HG03378 (cell line): ENCODE measurements at regions not wholly inside any gene's neighbourhood (a gene's known extent, or its start where the extent isn't known, plus 50 kb on each side); places are given as distances from the start of the nearest gene placed in this dataset.
A peak's percentile ranks its signal among the peaks of the same experiment; 100 is the strongest.

Experiments used
- ATAC-seq: cut with Tn5 transposase; IDR thresholded peaks from one replicate; pipeline ENCODE4 v1.9.1; 2021; ENCODE audit warnings: mild to moderate bottlenecking, moderate library complexity; ENCODE audit not compliant: unreplicated experiment

DNA sequence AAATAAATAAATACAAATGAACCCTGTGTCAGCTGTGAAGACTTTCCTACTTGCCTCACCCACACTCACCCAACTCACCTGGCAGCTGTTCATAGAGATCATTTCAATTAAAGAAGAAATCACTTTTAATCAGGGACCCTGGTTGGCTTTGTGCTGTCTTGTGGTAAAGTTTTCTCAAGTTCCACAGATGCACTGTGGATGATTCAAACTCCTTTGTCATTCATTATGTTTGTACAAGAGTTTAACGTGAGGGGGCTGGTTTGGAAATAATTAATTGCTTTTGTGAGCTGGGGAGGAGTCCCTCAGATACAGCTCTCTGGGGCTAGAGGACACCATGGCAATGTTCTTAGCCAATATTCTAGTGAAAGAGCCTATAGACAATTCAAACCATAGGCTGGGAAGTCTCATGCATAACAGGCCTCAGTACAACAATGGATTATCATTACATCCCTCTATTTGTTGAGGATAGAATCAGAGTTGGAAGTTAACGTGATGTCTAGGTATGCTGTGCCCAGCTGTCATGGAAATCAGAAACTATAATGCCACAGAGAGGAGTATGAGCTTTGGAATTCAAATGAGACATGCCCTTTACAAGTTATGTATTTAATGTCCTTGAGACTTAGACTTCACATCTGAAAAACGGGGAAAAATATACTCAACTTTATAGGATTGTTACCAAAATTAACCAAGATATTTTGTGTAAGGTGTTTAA lies 698.5 kb downstream of the KCNA4 start:
- no peak for ATAC-seq

DNA sequence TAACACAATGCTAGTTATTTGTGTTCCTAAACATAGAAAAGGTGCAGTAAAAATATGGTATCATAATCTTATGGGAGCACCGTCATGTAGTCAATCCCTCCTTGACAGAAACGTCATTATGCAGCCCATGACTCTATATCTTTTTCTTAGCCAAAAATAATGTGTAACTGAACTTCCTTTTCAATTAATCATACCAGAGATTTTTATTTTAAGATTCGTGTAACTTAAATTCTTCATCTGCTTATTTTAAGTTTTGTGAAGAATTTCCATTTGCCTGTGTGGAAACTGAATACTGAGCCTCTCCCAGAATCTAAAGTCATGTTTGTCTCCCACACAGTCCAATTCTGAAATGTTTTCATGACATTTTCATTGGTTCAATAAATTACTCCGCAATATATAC lies 699.1 kb downstream of the KCNA4 start:
- no peak for ATAC-seq

DNA sequence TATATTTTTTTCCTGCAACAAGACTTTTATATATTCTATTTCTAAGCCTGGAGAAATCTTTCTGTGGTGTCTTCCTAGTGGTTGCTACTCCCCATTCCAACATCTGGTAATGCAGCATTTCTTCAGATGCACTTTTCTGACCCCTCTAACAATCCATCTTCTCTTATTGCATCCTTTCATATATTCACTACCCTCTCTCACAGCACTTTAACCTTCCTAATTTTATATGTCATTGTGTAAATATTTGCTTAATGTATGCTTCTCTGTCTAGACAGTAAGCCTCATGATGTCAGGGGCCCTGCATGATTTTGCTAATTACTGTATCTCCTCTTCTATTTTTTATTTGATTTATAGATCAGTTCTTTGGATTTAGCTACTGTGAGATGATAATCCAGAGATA lies 701.6 kb downstream of the KCNA4 start:
- ATAC-seq = no peak

DNA sequence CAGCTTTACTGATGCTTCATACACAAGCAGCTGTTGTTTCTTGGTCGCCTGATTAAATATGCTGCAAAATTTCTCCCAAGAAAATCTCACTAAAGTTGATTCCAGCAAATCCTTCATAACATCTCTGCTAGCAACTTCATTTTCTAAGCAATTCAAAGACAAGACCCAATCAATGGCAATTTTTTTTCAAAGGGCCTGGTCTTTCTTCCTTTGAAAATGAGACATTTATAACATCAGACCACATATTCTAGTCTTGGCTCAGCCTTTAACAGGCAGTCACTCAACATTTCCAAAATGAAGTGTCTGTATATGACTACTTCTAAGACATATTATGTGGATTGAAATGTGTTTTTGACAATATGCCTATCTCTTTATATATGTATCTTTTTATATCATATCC lies 702.6 kb downstream of the KCNA4 start:
- ATAC-seq = no peak

DNA sequence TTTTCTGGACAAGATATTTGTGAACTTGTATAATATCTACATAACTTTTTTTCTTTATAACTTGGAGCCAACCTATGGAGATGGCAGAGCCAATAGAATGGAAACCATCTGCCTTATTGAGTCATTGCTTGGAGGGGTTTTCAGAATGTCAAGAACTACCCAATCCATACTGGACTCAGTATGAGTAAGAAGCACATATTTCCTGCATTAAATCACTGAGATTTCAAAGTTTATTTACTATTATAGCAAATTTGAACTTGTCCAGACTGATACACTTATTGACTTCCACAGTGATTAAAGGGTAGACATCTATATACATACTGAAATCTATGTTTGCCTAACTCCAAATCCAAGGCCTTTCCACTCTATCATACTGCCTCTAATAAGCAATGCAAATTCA lies 704.0 kb downstream of the KCNA4 start:
- no peak for ATAC-seq

DNA sequence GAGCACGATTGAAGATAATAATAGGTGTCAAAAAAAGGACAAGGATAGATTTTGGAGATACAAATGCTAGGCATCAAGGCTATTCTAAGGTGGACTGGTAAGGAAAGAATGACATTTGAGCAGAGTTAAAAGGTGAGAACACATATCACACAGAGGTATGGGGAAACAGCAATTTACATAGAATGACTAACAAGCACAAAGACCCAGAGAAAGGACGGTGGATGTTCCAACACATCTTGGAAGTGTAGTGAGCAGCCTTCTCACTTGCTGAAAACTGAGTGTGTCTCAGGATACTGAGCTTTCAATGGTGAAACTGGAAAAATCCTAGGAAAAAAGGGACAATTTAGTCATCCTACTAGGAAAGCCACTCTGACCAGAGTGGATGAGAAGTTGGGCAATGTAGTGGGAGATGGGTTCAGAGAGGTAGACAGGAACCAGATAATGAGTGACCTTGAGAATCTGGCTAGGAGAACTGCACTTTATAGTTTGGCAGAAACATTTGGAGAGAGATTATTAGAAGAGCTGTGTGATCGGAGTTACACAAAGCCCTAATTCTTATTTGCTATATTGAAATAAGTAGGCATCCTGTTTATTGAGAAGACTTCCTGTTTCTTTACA lies 706.0 kb downstream of the KCNA4 start:
- no peak for ATAC-seq

DNA sequence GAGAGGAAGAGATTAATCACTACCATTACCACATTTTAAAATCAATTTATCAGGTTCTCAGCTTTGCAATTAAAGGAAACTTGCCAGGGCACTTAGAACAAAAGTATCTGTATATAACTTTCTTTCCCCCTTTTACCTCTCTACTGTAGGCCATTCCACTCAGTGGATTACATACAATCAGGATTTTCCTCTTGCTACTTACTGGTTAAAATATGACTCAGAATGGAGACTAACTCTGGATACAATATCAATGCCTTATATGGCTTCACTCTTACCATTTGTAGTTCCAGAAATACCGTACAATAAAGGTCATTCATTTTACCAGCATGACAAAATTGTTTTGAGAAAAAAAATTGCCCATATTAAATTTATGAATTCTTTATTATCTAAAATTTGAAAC lies 706.8 kb downstream of the KCNA4 start:
- ATAC-seq = no peak

DNA sequence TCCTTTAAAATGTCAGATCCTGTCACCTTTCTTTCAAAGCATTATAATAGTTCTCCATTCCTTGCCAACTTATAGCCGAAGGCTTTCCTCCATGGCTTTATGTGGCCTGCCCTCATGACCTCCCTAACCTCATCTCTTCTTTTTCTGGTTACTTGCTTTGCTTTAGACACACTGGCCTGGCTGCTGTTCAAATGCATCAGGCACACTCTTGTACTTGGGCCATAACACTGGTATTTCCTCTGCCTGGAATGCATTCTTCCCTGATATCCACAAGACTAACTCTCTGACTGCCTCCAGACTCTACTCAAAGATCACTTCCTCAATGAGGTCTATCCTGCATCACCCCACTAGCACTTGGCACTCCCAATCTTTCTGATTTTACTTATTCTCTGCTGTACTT lies 710.3 kb downstream of the KCNA4 start:
- no peak for ATAC-seq

DNA sequence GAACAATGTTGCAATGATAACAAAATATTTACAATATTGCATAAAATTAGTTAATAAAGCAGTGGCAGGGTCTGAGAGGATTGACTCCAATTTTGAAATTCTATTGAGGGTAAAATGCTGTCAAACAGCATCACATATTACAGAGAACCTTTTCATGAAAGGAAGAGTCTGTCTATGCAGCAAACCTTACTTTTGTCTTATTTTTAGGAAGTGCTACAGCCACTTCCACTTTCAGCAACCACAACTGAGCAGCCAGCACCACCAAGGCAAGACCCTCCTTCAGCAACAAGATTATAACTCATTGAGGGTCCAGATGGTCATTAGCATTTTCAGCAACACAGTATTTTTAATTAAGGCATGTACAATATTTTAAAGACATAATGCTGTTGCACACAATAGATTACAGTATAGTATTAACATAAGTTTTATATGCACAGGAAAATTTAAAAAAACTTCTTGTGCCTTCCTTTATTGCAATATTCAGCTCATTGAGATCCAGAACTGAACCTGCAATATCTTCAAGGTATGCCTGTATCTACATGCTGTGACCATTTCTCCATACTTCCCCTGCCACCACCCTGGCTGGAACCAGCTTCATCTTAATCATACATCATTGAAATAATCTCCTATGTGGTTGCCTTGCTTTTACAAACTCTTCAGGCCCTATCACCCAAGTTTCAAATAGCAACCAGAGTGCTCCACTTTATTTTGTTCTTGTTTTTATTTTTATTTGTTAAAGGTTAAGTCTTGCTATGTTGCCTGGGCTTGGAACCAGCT lies 711.2 kb downstream of the KCNA4 start:
- ATAC-seq = no peak

DNA sequence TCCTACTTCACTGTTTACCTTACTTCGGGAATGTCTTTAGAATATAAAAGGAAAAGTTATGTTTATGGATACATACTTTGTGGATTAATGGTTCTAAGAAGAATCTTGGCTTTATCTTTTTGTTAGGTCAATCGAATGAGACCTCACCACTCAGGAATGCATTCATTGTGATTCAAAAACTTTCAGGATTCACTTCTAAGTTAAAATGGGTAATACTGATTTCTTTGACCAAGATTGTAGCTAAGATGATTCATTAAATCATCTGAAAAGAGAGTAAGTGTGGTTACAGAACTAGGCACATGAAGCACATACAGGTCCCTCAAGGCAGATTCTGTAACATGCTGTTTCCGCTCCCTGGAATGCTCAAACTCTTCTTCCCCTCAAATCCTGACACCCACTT lies 716.4 kb downstream of the KCNA4 start:
- ATAC-seq = no peak

DNA sequence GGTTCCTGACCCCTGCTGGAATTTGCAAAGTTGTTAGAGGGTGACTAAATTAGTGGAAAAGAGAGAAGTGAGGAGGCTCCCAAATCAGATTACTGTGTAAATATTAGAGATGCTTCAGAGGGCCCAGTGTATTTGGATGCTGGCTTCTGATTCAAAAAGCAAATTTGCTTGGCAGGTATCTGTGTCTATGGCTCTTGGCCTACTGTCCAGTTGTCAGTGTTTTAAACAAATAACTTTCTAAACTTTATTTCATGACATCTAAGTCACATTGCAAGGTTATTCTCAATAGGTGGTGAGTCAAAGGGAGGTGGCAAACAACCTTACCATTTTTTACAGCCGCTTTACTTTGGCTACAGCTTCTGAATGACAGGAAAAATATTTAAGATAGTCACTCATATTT lies 720.1 kb downstream of the KCNA4 start:
- no peak for ATAC-seq

DNA sequence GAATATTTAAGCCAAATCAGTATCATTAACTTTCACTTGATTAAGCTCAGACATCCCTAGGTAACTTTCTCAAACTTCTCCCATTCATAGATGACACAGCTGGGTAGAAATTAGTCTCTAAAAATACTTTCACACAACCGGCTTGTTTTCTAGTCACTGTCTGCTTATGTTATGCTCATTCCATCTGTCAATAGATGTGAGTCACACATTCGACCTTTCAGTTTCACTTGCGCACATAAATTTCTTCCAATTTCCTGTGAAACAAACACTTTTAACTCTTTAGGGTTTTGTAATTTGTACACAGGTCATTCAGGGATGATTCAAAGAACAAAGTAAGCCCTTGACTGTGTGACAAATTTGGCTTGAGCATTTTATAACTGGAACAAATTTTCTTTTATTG lies 723.0 kb downstream of the KCNA4 start:
- ATAC-seq = peak; percentile 96

DNA sequence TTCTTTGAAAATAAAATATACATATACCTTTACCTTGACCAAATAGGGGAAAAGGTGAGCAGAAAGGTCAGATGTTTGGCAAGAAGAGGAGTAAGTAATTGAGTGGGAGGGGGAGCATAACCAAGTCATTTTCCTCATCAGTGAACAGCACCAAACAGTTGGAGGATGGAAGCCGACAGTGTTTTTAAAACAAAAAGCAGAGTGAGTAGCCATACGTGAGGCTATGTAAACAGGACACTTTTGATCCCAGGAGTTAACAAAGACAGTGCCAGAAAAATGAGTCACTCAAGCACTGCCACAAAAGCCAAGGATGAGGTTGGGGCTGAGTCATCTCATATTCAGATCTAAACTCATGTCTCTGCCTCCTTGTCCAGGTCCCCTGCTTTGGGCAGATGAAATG lies 734.7 kb downstream of the KCNA4 start:
- no peak for ATAC-seq

DNA sequence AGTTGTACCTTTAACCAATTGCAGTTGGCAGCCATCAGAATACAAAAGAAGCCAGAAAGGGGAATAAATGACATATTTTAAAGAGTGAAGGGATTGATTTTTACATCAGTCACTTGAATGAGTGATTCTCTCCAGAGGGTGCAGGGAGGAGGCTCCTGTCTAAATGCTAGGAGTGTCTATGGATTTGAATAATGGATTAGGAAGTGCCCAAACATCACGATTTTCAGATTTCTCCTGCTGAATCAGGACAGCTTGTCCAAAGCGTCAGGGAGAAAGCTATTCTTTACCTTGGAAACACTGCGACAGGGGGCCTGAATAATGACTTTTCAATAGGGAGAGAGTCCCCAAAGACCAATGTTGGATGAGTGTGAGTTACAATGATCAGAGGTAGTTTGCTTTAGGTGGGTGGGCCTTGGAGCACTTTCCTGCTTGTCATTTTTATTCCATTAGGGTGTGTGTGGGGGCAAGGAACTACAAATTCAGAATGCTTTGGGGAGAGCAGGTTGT lies 735.5 kb downstream of the KCNA4 start:
- no peak for ATAC-seq

DNA sequence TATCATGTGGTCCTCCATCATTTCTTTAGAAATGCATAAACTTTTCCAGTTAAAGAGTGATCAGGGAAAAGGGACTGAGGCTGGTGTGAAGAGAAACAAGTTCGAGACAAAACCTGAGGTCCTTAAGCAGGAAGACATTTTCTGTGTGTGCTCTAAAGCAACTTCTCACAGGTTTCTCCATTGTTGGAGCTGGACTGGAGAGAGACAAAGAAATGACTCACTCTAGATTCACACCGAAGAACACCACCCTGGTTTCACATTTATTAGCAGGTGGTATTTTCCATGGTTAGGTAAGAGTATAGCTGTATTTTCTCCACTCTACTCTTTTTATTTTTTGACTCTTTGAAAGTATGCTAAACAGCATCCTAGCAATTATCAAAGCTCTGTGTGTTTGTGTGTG lies 736.4 kb downstream of the KCNA4 start:
- ATAC-seq = no peak

DNA sequence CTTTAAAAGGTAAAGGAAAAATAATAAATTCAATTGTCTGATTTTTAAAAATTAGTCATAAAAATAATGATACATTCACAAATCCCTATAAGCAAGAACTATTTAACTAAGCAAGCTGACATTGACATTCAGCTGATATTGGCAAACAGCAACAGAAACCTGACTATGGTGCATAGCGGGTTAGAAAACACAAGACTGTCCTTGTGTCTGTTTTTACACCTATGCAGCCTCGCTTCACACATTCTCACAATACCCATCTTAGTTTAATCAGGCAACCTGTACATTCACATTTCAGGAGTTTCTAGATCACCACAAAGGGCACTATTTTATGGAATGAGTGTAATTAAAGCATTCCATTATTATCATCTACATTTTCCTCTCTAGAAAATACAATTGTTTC lies 737.1 kb downstream of the KCNA4 start:
- no peak for ATAC-seq

DNA sequence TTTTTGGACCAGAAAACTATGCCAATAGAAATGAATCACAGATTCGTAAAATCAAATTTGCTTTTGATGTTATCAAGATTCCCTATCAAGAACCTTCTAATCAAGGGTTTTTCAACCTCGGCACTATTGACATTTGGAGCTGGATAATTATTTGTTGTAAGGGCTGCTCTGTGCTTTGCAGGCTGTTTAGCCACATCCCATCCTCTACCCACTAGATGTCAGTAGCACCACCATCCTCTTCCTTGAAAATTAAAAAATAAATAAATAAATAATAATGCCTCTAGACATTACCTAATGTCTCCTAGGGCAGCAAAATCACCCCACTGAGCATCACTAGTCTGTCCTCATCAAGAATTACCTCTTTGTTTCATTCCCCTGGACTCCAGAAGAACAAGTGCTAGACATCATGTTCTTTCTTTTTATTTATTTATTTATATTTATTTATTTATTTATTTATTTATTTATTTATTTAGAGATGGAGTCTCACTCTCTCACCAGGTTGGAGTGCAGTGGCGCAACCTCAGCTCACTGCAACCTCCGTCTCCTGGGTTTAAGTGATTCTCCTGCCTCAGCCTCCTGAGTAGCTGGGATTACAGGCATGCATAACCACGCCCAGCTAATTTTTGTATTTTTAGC lies 744.7 kb downstream of the KCNA4 start:
- ATAC-seq = no peak

DNA sequence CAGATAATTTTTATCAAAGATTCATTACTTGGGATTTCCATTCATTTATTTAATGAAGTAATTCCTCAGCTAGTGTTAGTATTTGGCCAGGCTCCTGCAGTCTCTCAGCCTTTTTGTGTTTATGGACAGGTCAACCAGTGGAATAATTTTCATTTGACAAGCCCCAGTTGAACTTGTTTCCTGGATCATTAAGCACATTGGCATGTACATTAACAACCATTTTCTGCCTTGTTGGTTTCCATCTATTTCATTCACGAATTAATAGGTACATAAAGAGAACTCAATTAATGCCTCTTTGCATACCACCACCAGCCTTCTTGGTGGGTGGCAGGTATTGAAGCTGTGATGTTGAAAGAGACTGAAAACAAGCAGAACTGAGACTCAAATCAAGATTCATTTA lies 745.2 kb downstream of the KCNA4 start:
- ATAC-seq = no peak

DNA sequence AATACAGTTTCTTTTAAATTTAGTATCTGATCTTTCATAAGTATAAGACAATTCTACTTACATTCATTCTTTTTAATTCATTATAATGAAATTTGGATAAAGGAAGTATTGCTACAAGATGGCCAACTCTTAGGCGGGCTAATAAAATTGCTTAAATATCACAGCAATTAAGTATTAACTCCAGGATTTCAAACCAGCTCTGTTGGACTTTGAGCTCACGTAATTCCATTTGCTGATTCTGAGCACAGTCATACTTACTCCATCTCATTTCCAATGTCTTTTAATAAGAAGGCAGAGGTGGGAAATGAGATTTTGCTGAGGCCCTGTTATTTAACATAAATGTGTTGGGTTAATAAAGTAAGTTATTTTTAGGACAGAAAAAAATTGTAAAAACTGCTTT lies 748.1 kb downstream of the KCNA4 start:
- no peak for ATAC-seq

DNA sequence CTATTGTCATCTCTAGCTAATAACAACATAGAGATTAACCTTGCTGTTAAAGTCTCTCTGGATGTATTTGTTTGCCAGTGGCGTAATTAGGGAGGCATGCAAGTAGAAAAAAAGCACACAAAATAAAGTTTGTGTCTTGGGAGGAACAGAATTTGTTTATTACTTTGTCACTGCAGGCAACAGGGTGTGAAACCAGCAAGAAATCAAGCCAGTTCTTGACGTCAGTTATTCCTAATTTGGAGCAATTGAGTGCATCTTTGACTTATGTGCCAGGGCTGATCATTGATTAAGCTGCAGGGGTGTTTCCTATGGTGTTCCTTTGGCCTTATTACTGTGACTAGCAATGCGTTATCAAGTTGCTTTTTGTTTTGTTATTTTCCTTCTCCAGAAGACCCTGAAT lies 751.0 kb downstream of the KCNA4 start:
- ATAC-seq = no peak

DNA sequence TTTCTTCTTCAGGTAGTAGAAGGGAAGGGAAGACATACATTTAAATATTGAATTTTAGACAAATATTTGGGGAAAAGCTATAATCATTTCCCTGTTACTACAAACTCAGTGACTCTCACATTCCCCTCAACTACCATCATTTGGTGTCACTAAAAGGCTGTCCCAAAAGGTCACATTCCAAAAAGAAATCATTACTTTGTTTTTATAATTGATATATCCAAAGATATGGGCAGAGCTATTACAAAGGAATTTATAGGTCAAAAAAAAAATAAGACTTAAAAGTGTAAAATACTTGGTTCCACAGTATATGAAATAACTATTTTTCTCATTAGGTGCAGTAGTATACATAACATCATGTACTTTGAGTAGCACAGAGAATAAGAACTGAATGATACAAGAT lies 751.4 kb downstream of the KCNA4 start:
- no peak for ATAC-seq
